Glomerular visceral epithelial cell (primary cell): ENCODE measurements at regions not wholly inside any gene's neighbourhood (a gene's known extent, or its start where the extent isn't known, plus 50 kb on each side); places are given as distances from the start of the nearest gene placed in this dataset.
A peak's percentile ranks its signal among the peaks of the same experiment; 100 is the strongest.

Experiments used
- DNase-seq: peaks from one replicate; pipeline ENCODE4 v3.0.0-alpha.2; 2016; ENCODE audit errors: extremely low spot score

GRCh38 chr9:14467675-14468374, 153.9 kb upstream of the NFIB start:
- no peak for DNase-seq

- no peak for DNase-seq
Measured at GRCh38 chr9:14466828-14467227, 152.9 kb upstream of the NFIB start.

GRCh38 chr9:14466429-14466818, 152.5 kb upstream of the NFIB start:
- DNase-seq = no peak

GRCh38 chr9:14462950-14463349, 149.0 kb upstream of the NFIB start:
- no peak for DNase-seq

GRCh38 chr9:14455243-14455642, 141.3 kb upstream of the NFIB start:
- no peak for DNase-seq

- DNase-seq = no peak
Measured at GRCh38 chr9:14453286-14453685, 139.3 kb upstream of the NFIB start.

- DNase-seq = no peak
Measured at GRCh38 chr9:14452539-14452938, 138.6 kb upstream of the NFIB start.

- no peak for DNase-seq
Measured at GRCh38 chr9:14451949-14452348, 138.0 kb upstream of the NFIB start.

GRCh38 chr9:14447103-14447502, 133.2 kb upstream of the NFIB start:
- DNase-seq = no peak

- DNase-seq = no peak
Measured at GRCh38 chr9:14445946-14446345, 132.0 kb upstream of the NFIB start.

- DNase-seq = no peak
Measured at GRCh38 chr9:14442956-14443355, 129.0 kb upstream of the NFIB start.

- no peak for DNase-seq
Measured at GRCh38 chr9:14441976-14442651, 128.2 kb upstream of the NFIB start.

GRCh38 chr9:14441115-14441514, 127.2 kb upstream of the NFIB start:
- DNase-seq = no peak

GRCh38 chr9:14440062-14440461, 126.1 kb upstream of the NFIB start:
- no peak for DNase-seq

GRCh38 chr9:14439555-14439954, 125.6 kb upstream of the NFIB start:
- DNase-seq = no peak

GRCh38 chr9:14438232-14439021, 124.5 kb upstream of the NFIB start:
- no peak for DNase-seq

- DNase-seq = peak; percentile 59
Measured at GRCh38 chr9:14437354-14438231, 123.7 kb upstream of the NFIB start.

GRCh38 chr9:14435871-14436270, 121.9 kb upstream of the NFIB start:
- no peak for DNase-seq

- no peak for DNase-seq
Measured at GRCh38 chr9:14434971-14435718, 121.2 kb upstream of the NFIB start.

GRCh38 chr9:14434158-14434504, 120.2 kb upstream of the NFIB start:
- no peak for DNase-seq
